Panc1 (cell line): ENCODE measurements at regions not wholly inside any gene's neighbourhood (a gene's known extent, or its start where the extent isn't known, plus 50 kb on each side); places are given as distances from the start of the nearest gene placed in this dataset.

Experiments used
- ATAC-seq: fragments of 200-7000 bp; cut with Tn5 transposase; 2 replicates; pipeline ENCODE4 v1.9.1; 2020; ENCODE audit warnings: mild to moderate bottlenecking, moderate library complexity
- BruUV-seq: library from RNA; stranded (reverse); fragments of 400-500 nt; replicated peaks from 2 replicates; lab custom pipeline; 2021; lab: Mats Ljungman, UMichigan
- CTCF ChIA-PET: fragments of 300-600 bp; sonication (Branson Sonifier 250); formaldehyde crosslinking; loops from one replicate; lab custom pipeline; 2022; ENCODE audit warnings: antibody characterized with exemption; lab: Charles Lee
- POLR2A ChIA-PET: fragments of 300-600 bp; sonication (Branson Sonifier 250); formaldehyde crosslinking; loops from one replicate; lab custom pipeline; 2022; ENCODE audit warnings: antibody characterized with exemption; lab: Charles Lee
- DNase-seq: peaks from one replicate; pipeline ENCODE4 v3.0.0-alpha.2; 2010; ENCODE audit warnings: low read depth, low spot score
- H3K27ac ChIP-seq: 2 replicates; pipeline ENCODE4 v1.5.1; 2011; ENCODE audit warnings: mild to moderate bottlenecking, low read length, inconsistent platforms
- H3K27me3 ChIP-seq: fragments of 200-500 bp; sonication (Bioruptor generic); 2 replicates; pipeline ENCODE4 v1.6.0; 2014; ENCODE audit warnings: low read length, inconsistent platforms; ENCODE audit not compliant: control insufficient read depth, insufficient read depth
- H3K36me3 ChIP-seq: fragments of 200-500 bp; sonication (Bioruptor generic); 2 replicates; pipeline ENCODE4 v1.5.1; 2014; ENCODE audit warnings: inconsistent platforms, mild to moderate bottlenecking, low read length, moderate library complexity; ENCODE audit not compliant: control insufficient read depth, insufficient read depth
- H3K4me1 ChIP-seq: 2 replicates; pipeline ENCODE4 v1.5.1; 2011; ENCODE audit warnings: inconsistent platforms, mild to moderate bottlenecking, low read length, moderate library complexity; ENCODE audit not compliant: control insufficient read depth, insufficient read depth
- H3K4me3 ChIP-seq, 2 experiments: 2 replicates each; pipeline ENCODE4 v1.5.1; 2011 to 2012; ENCODE audit warnings: low read depth in 2 of 2, low read length in 2 of 2, mild to moderate bottlenecking in 2 of 2, inconsistent platforms in 1 of 2, moderate library complexity in 1 of 2
- H3K9me3 ChIP-seq: fragments of 200-500 bp; sonication (Bioruptor generic); 2 replicates; pipeline ENCODE4 v1.5.1; 2014; ENCODE audit warnings: low read depth, mild to moderate bottlenecking, inconsistent platforms, low read length, moderate library complexity; ENCODE audit not compliant: control insufficient read depth, insufficient read depth
- CTCF ChIP-seq: fragments of 450-650 bp; IDR thresholded peaks from 2 replicates; pipeline ENCODE4 v1.5.1; 2017; ENCODE audit warnings: mild to moderate bottlenecking
- POLR2AphosphoS5 ChIP-seq: IDR thresholded peaks from 2 replicates; pipeline ENCODE4 v1.6.1; 2012; ENCODE audit warnings: mild to moderate bottlenecking, low read depth, low read length, moderate library complexity
- REST ChIP-seq, 2 experiments: IDR thresholded peaks; 2 replicates each; pipeline ENCODE4 v1.6.1; 2011 to 2012; ENCODE audit warnings: low read depth in 2 of 2, control low read depth in 1 of 2, low read length in 1 of 2, mild to moderate bottlenecking in 1 of 2, moderate library complexity in 1 of 2; ENCODE audit not compliant: insufficient read depth in 1 of 2
- SIN3A ChIP-seq: IDR thresholded peaks from 2 replicates; pipeline ENCODE4 v1.6.1; 2012; ENCODE audit warnings: low read depth, mild to moderate bottlenecking, low read length, moderate library complexity, borderline replicate concordance; ENCODE audit not compliant: insufficient read depth
- TCF7L2 ChIP-seq: IDR thresholded peaks from 2 replicates; pipeline ENCODE4 v1.6.1; 2011; ENCODE audit warnings: mild to moderate bottlenecking, low read depth, low read length, inconsistent platforms
- in situ Hi-C: cut with HindIII; loops from 2 replicates; pipeline ENCODE4 v1.10.0; 2016; ENCODE audit warnings: low sequenced_read_pairs, low pct_unique_long_range_greater_than_20kb
- intact Hi-C: fragments of 100-400 bp; cut with micrococcal nuclease; formaldehyde crosslinking; loops from one replicate; pipeline ENCODE4 v1.10.0; 2022; ENCODE audit not compliant: unreplicated experiment

- no peak overlapping the region for H3K27ac ChIP-seq
- H3K9me3 ChIP-seq: no peaks in the 10 kb centered on the region
- in situ Hi-C loops: no loop called here
- no TSS peak for BruUV-seq
- ATAC-seq (no peak), DNase-seq (no peak)
- no peaks in the 10 kb centered on the region for H3K36me3 ChIP-seq
- intact Hi-C loops: no loop called here
- no peaks in the 10 kb centered on the region for H3K4me1 ChIP-seq
- CTCF ChIA-PET: interaction anchor here (0.6 to 0.7 kb wide), 2 partner anchors 24 to 737 kb away, joined by 3 read pairs; no protein-coding TSS in a partner anchor
- POLR2A ChIA-PET: no interaction called here
- TF ChIP-seq POLR2AphosphoS5: no peak
- TF ChIP-seq REST (IDR thresholded peaks at IDR 0.05; ENCODE audit: insufficient read depth in 1 of 2, low read depth in 2 of 2, low read length in 1 of 2): no peak
- no peak for TF ChIP-seq SIN3A
- no peak for TF ChIP-seq CTCF
- no peak for TF ChIP-seq TCF7L2
- no peak overlapping the region for H3K4me3 ChIP-seq
- peaks cover 9% of the 10 kb centered on the region for H3K27me3 ChIP-seq
Measured at GRCh38 chr20:21575167-21575566, 61.3 kb upstream of the NKX2-2 start.

GRCh38 chr20:21574443-21574842 is 60.6 kb upstream of the NKX2-2 start:
- intact Hi-C loops: loop anchor here (5.0 kb wide), 2 partner anchors 37 to 337 kb away; no protein-coding TSS in a partner anchor
- in situ Hi-C loops: no loop called here

More at GRCh38 chr20:21574443-21574842, 60.6 kb upstream of the NKX2-2 start:
- no TSS peak for BruUV-seq
- Histone ChIP-seq H3K9me3 (no peaks in the 10 kb centered on the region), H3K4me3 (no peak overlapping the region), H3K36me3 (no peaks in the 10 kb centered on the region), H3K27ac (no peak overlapping the region), H3K4me1 (no peaks in the 10 kb centered on the region), H3K27me3 (peaks cover 4% of the 10 kb centered on the region; the same call in 1 of the 2 replicates)
- CTCF ChIA-PET: no interaction called here
- POLR2A ChIA-PET: no interaction called here
- ATAC-seq (no peak), DNase-seq (no peak)
- no peak for TF ChIP-seq REST (IDR thresholded peaks at IDR 0.05; ENCODE audit: insufficient read depth in 1 of 2, low read depth in 2 of 2, low read length in 1 of 2)
- no peak for TF ChIP-seq TCF7L2
- no peak for TF ChIP-seq CTCF
- no peak for TF ChIP-seq POLR2AphosphoS5
- TF ChIP-seq SIN3A: no peak
